ENCODE measurements at regions not wholly inside any gene's neighbourhood (a gene's known extent, or its start where the extent isn't known, plus 50 kb on each side); places are given as distances from the start of the nearest gene placed in this dataset.
A peak's percentile ranks its signal among the peaks of the same experiment; 100 is the strongest.

DNA sequence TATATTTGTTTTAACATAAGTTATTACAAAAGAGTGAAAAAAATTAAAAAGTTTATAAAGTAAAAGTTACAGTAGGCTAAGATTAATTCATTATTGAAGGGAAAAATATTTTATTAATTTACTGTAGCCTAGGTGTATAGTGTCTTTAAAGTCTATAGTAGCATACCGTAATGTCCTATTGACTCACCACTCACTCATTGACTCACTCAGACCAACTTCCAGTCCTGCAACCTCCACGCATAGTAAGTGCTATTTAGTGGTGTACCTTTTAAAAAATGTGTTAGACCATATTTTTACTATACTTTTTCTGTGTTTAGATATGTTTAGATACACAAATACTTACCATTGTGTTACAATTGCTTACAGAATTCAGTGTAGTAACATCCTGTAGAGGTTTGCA, 841.1 kb downstream of the CENPC start:
- no peak for DNase-seq (ENCODE audit: low read depth in 2 of 2)

DNA sequence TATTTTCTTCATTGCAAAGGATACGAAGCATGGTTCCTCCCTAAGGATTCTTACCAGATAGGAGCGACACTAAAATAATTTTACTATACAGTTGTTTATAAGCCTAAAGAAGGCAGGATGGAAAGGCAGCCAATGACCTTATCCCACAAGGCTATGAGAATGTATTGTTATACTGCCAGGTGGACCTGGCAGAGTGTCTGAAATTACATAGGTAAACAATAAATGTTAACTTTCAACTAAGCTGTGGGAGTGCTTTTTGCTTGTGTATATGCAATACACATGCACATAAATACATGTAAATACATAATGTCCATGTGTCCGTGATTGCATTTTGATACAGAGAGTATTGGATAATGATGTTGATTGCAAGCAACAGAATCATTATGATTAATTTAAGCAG, 850.6 kb downstream of the CENPC start:
- no peak for DNase-seq (ENCODE audit: low read depth in 2 of 2)

GRCh38 chr4:66693694-66694093, 851.6 kb downstream of the CENPC start:
- DNase-seq (ENCODE audit: low read depth in 2 of 2), result no peak

DNA sequence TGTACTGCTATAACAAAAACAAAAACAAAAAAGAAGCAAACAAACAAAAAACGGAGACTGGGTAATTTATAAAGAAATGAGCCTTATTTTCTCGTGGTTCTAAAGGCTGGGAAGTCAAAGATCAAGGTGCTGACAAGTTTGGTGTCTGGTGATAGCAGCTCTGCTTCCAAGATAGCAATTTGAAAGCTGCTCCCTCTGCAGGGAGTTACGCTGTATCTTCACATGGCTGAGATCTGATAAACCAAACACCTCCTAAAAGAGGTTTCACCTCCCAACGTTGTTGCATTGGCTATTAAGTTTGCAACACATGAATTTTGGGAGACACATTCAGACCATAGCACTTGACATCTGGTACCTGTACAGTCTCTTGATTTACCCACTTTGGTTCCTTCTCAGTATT, 854.2 kb downstream of the CENPC start:
- DNase-seq (ENCODE audit: low read depth in 2 of 2), result no peak

DNA sequence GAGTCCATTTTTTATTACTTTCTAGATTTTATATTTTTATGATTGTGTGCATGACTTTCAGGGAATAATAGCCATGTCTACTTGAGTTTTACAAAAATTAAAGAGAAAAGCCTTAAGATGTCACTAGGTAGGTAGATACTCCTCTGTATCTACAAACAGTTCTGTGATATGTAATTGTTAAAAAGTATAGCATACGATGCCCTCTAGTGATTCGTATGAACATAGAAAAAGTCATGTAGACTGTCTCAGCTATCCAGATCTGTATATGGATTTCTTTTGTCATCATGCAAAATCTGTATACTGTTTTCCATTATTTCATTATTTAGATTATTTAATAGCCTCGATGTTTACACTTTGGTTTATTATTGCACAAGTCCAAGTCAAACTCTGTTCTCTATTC, 856.6 kb downstream of the CENPC start:
- peak in 1 of 2 donors; percentile 24 for DNase-seq (ENCODE audit: low read depth in 2 of 2)

GRCh38 chr4:66687459-66687858, 857.8 kb downstream of the CENPC start:
- no peak for DNase-seq (ENCODE audit: low read depth in 2 of 2)

DNA sequence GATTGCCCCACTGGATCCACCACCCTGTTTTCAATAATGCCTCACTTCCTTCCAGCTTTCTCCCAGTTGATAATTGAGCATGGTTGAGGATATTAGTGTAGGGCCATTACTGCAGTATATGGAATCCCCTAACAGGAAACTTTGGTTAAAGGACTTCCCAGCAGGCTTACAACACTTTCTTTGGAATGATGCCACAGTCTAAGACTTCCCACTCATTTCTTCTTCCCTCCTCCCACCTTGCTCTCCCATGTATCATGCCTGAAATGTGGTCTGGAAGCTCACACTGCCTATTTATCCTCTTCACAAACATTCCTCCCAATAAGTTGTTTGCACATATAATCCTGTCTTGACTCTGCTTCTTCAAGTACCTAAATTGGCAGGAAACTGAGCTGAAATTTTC, 863.3 kb downstream of the CENPC start:
- no peak for DNase-seq (ENCODE audit: low read depth in 2 of 2)

GRCh38 chr4:66667249-66667648, 878.1 kb downstream of the CENPC start:
- no peak for DNase-seq (ENCODE audit: low read depth in 2 of 2)

GRCh38 chr4:66662620-66663019, 882.7 kb downstream of the CENPC start:
- no peak for DNase-seq (ENCODE audit: low read depth in 2 of 2)

GRCh38 chr4:66658809-66659208, 886.5 kb downstream of the CENPC start:
- no peak for DNase-seq (ENCODE audit: low read depth in 2 of 2)

DNA sequence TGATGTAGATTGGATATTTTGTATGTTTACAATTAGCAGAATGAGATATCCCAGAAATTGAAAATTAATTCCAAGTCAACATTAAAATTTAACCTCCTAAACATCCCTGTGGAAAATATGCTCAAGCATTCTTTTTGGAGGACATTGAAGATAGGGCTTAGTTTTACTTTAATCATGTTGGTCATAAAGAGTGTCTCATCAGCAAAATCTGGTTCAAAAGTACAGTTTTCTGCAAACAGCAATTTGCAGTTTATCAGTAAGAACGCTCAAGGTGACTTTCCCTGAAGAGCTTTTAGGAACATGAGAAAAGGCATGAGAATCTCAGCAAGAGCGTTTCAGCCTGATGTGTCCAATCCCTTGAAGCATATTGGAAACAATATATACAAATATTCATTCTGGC, 889.8 kb downstream of the CENPC start:
- DNase-seq (ENCODE audit: low read depth in 2 of 2), result no peak

- DNase-seq (ENCODE audit: low read depth in 2 of 2), result peak in 1 of 2 donors; percentile 2
Observed at GRCh38 chr4:66653937-66654336, 891.4 kb downstream of the CENPC start.

GRCh38 chr4:66649236-66649635, 896.1 kb downstream of the CENPC start:
- DNase-seq (ENCODE audit: low read depth in 2 of 2), result no peak

- DNase-seq (ENCODE audit: low read depth in 2 of 2), result no peak
Observed at GRCh38 chr4:66647926-66648325, 897.4 kb downstream of the CENPC start.

DNA sequence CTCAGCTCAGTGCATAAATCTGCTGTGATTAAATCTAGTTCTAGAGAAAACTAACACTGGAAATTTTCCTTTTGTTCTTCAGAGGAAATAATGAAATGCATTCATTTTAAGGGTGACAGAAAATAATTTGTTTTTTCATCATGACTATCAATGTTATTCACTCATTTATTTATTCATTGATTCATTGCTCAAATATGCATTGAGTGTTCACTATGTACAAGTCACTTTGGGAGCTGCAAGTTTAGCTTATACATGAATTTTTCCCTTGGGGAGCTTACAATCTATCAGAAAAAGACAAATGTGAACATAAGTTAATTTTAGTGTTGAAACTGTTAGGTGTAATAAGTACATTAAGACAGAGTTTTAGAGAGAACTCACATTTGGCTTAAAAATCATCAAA, 897.8 kb downstream of the CENPC start:
- DNase-seq (ENCODE audit: low read depth in 2 of 2), result no peak

DNA sequence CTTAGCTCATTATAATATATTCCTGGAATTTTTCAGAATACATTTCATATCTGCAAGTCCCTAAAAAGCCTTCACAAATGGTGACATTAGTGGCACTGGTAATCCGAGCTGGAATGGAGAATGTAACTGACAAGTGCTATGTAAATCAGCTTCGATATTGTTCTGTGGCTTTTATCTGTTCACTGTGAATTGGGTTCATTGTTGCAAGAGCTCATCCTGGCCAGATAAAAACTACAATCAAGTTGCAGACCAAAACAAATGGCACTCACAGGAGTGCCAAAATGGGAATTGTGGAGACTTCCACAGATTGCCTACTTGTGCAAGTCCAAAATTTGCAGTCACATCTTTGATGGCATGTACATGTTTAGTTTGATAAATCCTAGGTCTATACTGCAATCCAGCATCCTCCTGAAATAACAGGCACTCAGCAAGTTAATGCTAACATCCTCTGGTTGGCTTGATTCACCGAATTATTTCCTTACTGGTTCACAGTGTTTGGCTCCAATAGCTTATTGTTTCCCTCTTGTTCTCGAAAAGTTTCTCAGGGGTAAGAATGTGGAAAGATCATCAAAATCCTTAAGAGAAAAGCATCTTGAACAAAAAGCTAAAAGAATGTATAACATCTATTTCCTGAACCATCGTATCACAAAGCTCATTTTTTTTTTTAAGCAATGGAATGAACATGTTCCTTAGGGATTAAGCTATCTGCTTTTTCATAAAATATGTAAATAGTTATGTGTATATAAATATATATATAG, 904.9 kb downstream of the CENPC start:
- no peak for DNase-seq (ENCODE audit: low read depth in 2 of 2)

- peak in 1 of 2 donors; percentile 17 for DNase-seq (ENCODE audit: low read depth in 2 of 2)
Observed at GRCh38 chr4:66639361-66639760, 905.9 kb downstream of the CENPC start.

DNA sequence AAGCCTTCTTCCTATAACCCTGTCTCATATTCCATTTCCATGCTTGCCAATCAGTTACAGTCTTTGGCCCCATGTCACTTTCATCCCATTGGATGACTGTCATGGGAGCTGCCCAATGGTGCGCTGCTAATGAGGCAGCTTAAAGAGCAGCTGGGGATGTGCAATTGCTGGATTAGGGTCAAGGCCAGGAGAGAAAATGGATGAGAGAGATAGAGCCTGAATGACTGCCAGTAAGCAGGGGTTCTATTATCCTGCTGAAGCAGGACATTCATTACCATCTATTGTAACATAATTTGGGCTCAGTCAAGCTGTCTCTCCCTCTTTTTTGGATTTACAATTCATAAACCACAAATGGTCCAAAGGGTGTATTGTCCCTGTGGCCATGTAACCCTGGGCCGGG, 909.0 kb downstream of the CENPC start:
- DNase-seq (ENCODE audit: low read depth in 2 of 2), result no peak

GRCh38 chr4:66633477-66633876, 911.8 kb downstream of the CENPC start:
- DNase-seq (ENCODE audit: low read depth in 2 of 2), result no peak

DNA sequence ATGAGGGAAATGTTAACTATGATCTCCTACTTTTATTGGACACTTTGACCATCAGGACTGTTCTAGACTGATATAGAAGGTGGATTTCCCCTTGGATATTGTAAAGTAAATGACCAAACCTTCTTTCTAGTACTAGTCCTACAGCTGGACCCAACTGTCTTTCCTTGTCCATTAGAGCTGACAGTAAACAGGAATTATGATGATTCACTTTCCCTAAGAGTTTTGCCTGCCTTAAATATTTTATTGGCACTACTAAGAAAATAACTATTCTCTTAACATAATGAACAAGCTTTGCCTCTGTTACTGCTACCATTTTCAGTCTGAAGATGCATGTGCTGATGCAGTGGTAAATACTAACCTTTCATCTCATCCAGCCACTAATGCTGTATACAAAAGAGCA, 915.4 kb downstream of the CENPC start:
- DNase-seq (ENCODE audit: low read depth in 2 of 2), result no peak

DNA sequence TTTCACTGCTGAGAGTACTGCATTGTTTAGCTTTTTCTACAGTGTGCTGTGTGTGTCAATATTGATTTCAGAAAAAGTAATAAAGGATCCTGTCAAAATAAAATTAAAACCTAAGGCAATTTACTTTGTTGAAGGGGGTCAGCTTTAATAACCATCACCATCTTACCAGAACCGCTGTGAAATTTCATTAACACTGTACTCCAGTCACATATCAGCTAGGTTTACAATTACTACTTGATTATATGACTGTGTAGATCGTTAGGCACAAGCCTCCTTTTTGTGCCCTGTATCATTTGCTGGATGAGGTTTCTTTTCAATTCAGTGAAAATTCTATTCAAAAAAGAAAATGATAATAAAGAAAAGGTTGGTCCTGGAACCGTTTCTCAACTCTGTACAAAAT, 917.2 kb downstream of the CENPC start:
- no peak for DNase-seq (ENCODE audit: low read depth in 2 of 2)

- no peak for DNase-seq (ENCODE audit: low read depth in 2 of 2)
Observed at GRCh38 chr4:66625480-66625879, 919.8 kb downstream of the CENPC start.

DNA sequence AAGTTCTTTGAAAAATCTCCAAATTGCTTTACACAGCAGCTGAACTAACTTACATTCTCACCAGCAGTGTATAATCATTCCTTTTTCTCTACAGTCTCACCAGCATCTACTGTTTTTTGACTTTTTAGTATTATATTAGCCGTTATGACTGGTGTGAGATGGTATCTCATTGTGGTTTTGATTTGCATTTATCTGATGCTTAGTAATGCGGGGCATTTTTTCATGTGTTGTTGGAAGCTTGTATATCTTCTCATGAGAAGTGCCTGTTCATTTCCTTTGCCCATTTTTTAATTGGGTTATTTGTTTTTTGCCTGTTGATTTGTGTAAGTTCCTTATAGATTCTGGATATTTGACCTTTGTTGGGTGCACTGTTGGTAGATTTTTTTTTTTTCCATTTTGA, 931.7 kb downstream of the CENPC start:
- no peak for DNase-seq (ENCODE audit: low read depth in 2 of 2)

DNA sequence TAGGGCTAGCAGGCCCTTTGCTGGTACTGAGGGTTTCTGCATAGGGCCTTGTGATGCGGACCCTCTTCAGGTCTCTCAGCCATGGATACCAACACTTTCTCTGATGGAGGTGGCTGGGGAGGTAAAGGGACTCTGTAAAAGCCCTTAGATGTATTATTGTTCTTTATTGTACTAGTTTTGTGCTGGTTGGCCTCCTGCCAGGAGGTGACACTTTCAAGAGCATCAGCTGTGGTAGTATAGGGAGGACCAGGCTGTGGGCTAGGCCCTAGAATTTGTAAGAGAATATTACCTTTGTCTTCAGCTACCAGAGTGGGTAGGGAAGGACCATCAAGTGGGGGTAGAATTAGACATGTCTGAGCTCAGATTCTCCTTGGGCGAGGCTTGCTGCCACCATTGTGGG, 936.3 kb downstream of the CENPC start:
- DNase-seq (ENCODE audit: low read depth in 2 of 2), result no peak
